HepG2 (cell line): ENCODE measurements at regions not wholly inside any gene's neighbourhood (a gene's known extent, or its start where the extent isn't known, plus 50 kb on each side); places are given as distances from the start of the nearest gene placed in this dataset.

Source experiments
- ATAC-seq: fragments of 200-7000 bp; cut with Tn5 transposase; 3 replicates; pipeline ENCODE4 v1.9.1; 2020; ENCODE audit warnings: mild to moderate bottlenecking, moderate library complexity
- BruUV-seq: library from RNA; stranded (reverse); fragments of 400-500 nt; replicated peaks from 2 replicates; lab custom pipeline; 2021; lab: Mats Ljungman, UMichigan
- CTCF ChIA-PET: fragments of 300-600 bp; formaldehyde crosslinking; extraction: SDS; loops from one replicate; lab custom pipeline; 2021; ENCODE audit warnings: low total read pairs, inconsistent platforms, low intra/inter-chr PET ratio; lab: Yijun Ruan, JAX
- POLR2A ChIA-PET: fragments of 350-600 bp; sonication (Branson Sonifier 250); formaldehyde crosslinking; loops from one replicate; lab custom pipeline; 2020; ENCODE audit warnings: antibody characterized with exemption, inconsistent platforms; lab: Yijun Ruan, JAX
- DNase-seq: peaks from one replicate; pipeline ENCODE4 v3.0.0-alpha.2; 2015; ENCODE audit warnings: low spot score
- FAIRE-seq: peaks from 3 replicates; lab custom pipeline; 2011; peaks lifted over from hg19 to GRCh38; lab: Jason Lieb, UNC
- H2AFZ ChIP-seq: one replicate; pipeline ENCODE4 v1.6.1; 2011; ENCODE audit warnings: low read length, inconsistent platforms
- H3K27ac ChIP-seq: fragments of 300-600 bp; 3 replicates; pipeline ENCODE4 v1.8.0; 2011; ENCODE audit warnings: mixed run types, mild to moderate bottlenecking, mixed read lengths, low read length, inconsistent platforms; ENCODE audit not compliant: insufficient read depth; ENCODE audit errors: extremely low read length
- H3K27me3 ChIP-seq, 2 experiments: fragments of 200-600 bp in 1 of 2; 2 replicates in 1 of 2; 3 replicates in 1 of 2; pipeline versions ENCODE4 v1.6.0 to v1.8.0; 2011; ENCODE audit warnings: low read length in 2 of 2, mild to moderate bottlenecking in 2 of 2, moderate library complexity in 2 of 2, inconsistent platforms in 1 of 2; ENCODE audit not compliant: insufficient read depth in 2 of 2, control insufficient read depth in 1 of 2
- H3K36me3 ChIP-seq, 2 experiments: fragments of 200-600 bp in 1 of 2; replicated peaks in 1 of 2; 2 replicates in 1 of 2; 3 replicates in 1 of 2; pipeline versions ENCODE4 v1.5.1 to v1.8.0; 2011; ENCODE audit warnings: low read length in 2 of 2, inconsistent platforms in 1 of 2; ENCODE audit not compliant: insufficient read depth in 2 of 2, control insufficient read depth in 1 of 2
- H3K4me1 ChIP-seq: 2 replicates; pipeline ENCODE4 v1.5.1; 2012; ENCODE audit warnings: low read length, inconsistent platforms; ENCODE audit not compliant: insufficient read depth
- H3K4me2 ChIP-seq: 2 replicates; pipeline ENCODE4 v1.6.0; 2011; ENCODE audit warnings: low read depth, low read length, inconsistent platforms
- H3K4me3 ChIP-seq, 3 experiments: fragments of 200-600 bp in 1 of 3; sonication (generic), shearing (Covaris generic) in 1 of 3; replicated peaks in 1 of 3; 2 replicates each; pipeline ENCODE4 v1.5.1; 2011 to 2016; ENCODE audit warnings: low read length in 3 of 3, inconsistent platforms in 2 of 3, low read depth in 2 of 3, mild to moderate bottlenecking in 2 of 3, control low read depth in 1 of 3, mixed read lengths in 1 of 3; ENCODE audit not compliant: insufficient read depth in 1 of 3
- H3K79me2 ChIP-seq: one replicate; pipeline ENCODE4 v1.6.1; 2011; ENCODE audit warnings: low read length, inconsistent platforms; ENCODE audit not compliant: insufficient read depth
- H3K9ac ChIP-seq: 2 replicates; pipeline ENCODE4 v1.6.0; 2011; ENCODE audit warnings: mild to moderate bottlenecking, low read depth, low read length, inconsistent platforms; ENCODE audit not compliant: insufficient read depth
- H3K9me3 ChIP-seq: 2 replicates; pipeline ENCODE4 v1.5.1; 2012; ENCODE audit warnings: mild to moderate bottlenecking, low read length
- H4K20me1 ChIP-seq: 2 replicates; pipeline ENCODE4 v1.6.0; 2011; ENCODE audit warnings: inconsistent platforms, mild to moderate bottlenecking, low read length, moderate library complexity; ENCODE audit not compliant: insufficient read depth
- CBFB ChIP-seq: sonication (generic); formaldehyde crosslinking; IDR thresholded peaks from 2 replicates; pipeline ENCODE4 v1.4.0; 2020; ENCODE audit warnings: missing genetic modification reagents
- HDAC2 ChIP-seq: sonication (generic); formaldehyde crosslinking; IDR thresholded peaks from 2 replicates; pipeline ENCODE4 v1.4.0; 2020; ENCODE audit warnings: missing genetic modification reagents
- MEF2D ChIP-seq: sonication (generic); formaldehyde crosslinking; IDR thresholded peaks from 2 replicates; pipeline ENCODE4 v1.5.1; 2020; ENCODE audit warnings: mild to moderate bottlenecking, missing genetic modification reagents
- MLX ChIP-seq: IDR thresholded peaks from 2 replicates; pipeline ENCODE4 v1.6.1; 2016
- MTF1 ChIP-seq: sonication (generic); formaldehyde crosslinking; IDR thresholded peaks from 2 replicates; pipeline ENCODE4 v1.5.0; 2020; ENCODE audit warnings: missing genetic modification reagents
- NFKBIZ ChIP-seq: IDR thresholded peaks from 2 replicates; pipeline ENCODE4 v1.6.1; 2018; ENCODE audit warnings: missing genetic modification reagents, missing compliant biosample characterization
- PAF1 ChIP-seq: IDR thresholded peaks from 2 replicates; pipeline ENCODE4 v1.6.1; 2016; ENCODE audit warnings: missing genetic modification reagents, missing compliant biosample characterization
- PAXIP1 ChIP-seq: sonication (generic); formaldehyde crosslinking; conservative IDR thresholded peaks from 2 replicates; pipeline ENCODE4 v1.4.0; 2020; ENCODE audit warnings: mild to moderate bottlenecking, missing genetic modification reagents, moderate library complexity
- SIX4 ChIP-seq: sonication (generic); formaldehyde crosslinking; IDR thresholded peaks from 2 replicates; pipeline ENCODE4 v1.4.0; 2020; ENCODE audit warnings: missing genetic modification reagents
- ZBTB44 ChIP-seq: sonication (generic); formaldehyde crosslinking; IDR thresholded peaks from 2 replicates; pipeline ENCODE4 v1.4.0; 2020; ENCODE audit warnings: missing genetic modification reagents
- ZNF276 ChIP-seq: sonication (generic); formaldehyde crosslinking; IDR thresholded peaks from 2 replicates; pipeline ENCODE4 v1.4.0; 2020; ENCODE audit warnings: mild to moderate bottlenecking, low read depth, missing genetic modification reagents
- ZNF30 ChIP-seq: sonication (generic); formaldehyde crosslinking; IDR thresholded peaks from 2 replicates; pipeline ENCODE4 v1.5.0; 2020; ENCODE audit warnings: mild to moderate bottlenecking, missing genetic modification reagents
- ZNF572 ChIP-seq: sonication (generic); formaldehyde crosslinking; IDR thresholded peaks from 2 replicates; pipeline ENCODE4 v1.5.1; 2020; ENCODE audit warnings: mild to moderate bottlenecking, missing genetic modification reagents
- ZNF670 ChIP-seq: sonication (generic); formaldehyde crosslinking; IDR thresholded peaks from 2 replicates; pipeline ENCODE4 v1.8.0; 2022; ENCODE audit warnings: mild to moderate bottlenecking, missing genetic modification reagents, borderline replicate concordance
- ZNF841 ChIP-seq: sonication (generic); formaldehyde crosslinking; IDR thresholded peaks from 2 replicates; pipeline ENCODE4 v1.8.1; 2023; ENCODE audit warnings: missing genetic modification reagents, borderline replicate concordance
- WGBS: methylation state at CpG from one replicate; pipeline ENCODE4 v1.1.6; 2017; ENCODE audit warnings: low lambda C conversion rate; 5-methylcytosine and 5-hydroxymethylcytosine counted together
- in situ Hi-C: cut with HindIII; loops from 2 replicates; pipeline ENCODE4 v1.10.0; 2017; ENCODE audit warnings: low pct_unique_long_range_greater_than_20kb; ENCODE audit not compliant: extremely low pct_ligation_motif_present
- intact Hi-C: fragments of 100-400 bp; cut with micrococcal nuclease; formaldehyde crosslinking; loops from one replicate; pipeline ENCODE4 v1.10.0; 2022; ENCODE audit not compliant: unreplicated experiment

- POLR2A ChIA-PET = no interaction called here
- Histone ChIP-seq H3K4me3 (no peak overlapping the region), H2AFZ (no peak overlapping the region), H4K20me1 (no peaks in the 10 kb centered on the region), H3K79me2 (no peaks in the 10 kb centered on the region), H3K27me3 (no peaks in the 10 kb centered on the region), H3K9ac (no peak overlapping the region), H3K9me3 (peaks cover 5% of the 10 kb centered on the region; the same call in 1 of the 2 replicates), H3K4me1 (no peaks in the 10 kb centered on the region), H3K4me2 (no peak overlapping the region), H3K36me3 (no peaks in the 10 kb centered on the region), H3K27ac (no peak overlapping the region)
- BruUV-seq = no TSS peak
- ATAC-seq = no peak
- intact Hi-C loops = no loop called here
- TF ChIP-seq ZNF670 (CRISPR knock-in tag) = no peak
- no peak for TF ChIP-seq MLX (CRISPR knock-in tag)
- no peak for TF ChIP-seq MTF1 (CRISPR knock-in tag)
- no peak for TF ChIP-seq PAXIP1
- no peak for TF ChIP-seq ZNF572 (CRISPR knock-in tag)
- TF ChIP-seq ZNF276 (CRISPR knock-in tag) = no peak
- no peak for TF ChIP-seq ZNF30 (CRISPR knock-in tag)
- TF ChIP-seq SIX4 (CRISPR knock-in tag) = no peak
- no peak for TF ChIP-seq HDAC2 (CRISPR knock-in tag)
- TF ChIP-seq NFKBIZ = no peak
- no peak for TF ChIP-seq MEF2D (CRISPR knock-in tag)
- no peak for TF ChIP-seq CBFB (CRISPR knock-in tag)
- no peak for TF ChIP-seq ZBTB44 (CRISPR knock-in tag)
- TF ChIP-seq PAF1 (CRISPR knock-in tag) = no peak
- no peak for TF ChIP-seq ZNF841 (CRISPR knock-in tag)
- FAIRE-seq = no peak
- in situ Hi-C loops = no loop called here
- CTCF ChIA-PET = no interaction called here
- 47% methylated on average over 6 of the region's 6 CpGs for WGBS
- no peak for DNase-seq
These were observed 156.5 kb upstream of the DKK2 start for GRCh38 chr4:107192601-107193000.
